Mesendoderm (in vitro differentiated cells): ENCODE measurements at regions not wholly inside any gene's neighbourhood (a gene's known extent, or its start where the extent isn't known, plus 50 kb on each side); places are given as distances from the start of the nearest gene placed in this dataset.

Source experiments
- DNase-seq: peaks from one replicate; pipeline ENCODE4 v3.0.0; 2013
- H2AK5ac ChIP-seq: 2 replicates; pipeline ENCODE4 v1.6.1; 2013; ENCODE audit warnings: low read length, inconsistent platforms
- H2BK120ac ChIP-seq: 2 replicates; pipeline ENCODE4 v1.6.1; 2013; ENCODE audit warnings: low read depth, mild to moderate bottlenecking, low read length, moderate library complexity, mixed read lengths
- H2BK15ac ChIP-seq: replicated peaks from 2 replicates; pipeline ENCODE4 v1.6.1; 2013; ENCODE audit warnings: low read depth, mild to moderate bottlenecking, moderate library complexity
- H2BK5ac ChIP-seq: 2 replicates; pipeline ENCODE4 v1.6.1; 2013; ENCODE audit warnings: low read length, inconsistent platforms
- H3K18ac ChIP-seq: 2 replicates; pipeline ENCODE4 v1.6.1; 2013; ENCODE audit warnings: mild to moderate bottlenecking, low read length, mixed read lengths
- H3K23ac ChIP-seq: one replicate; pipeline ENCODE4 v1.6.1; 2013; ENCODE audit warnings: low read length
- H3K27ac ChIP-seq: 2 replicates; pipeline ENCODE4 v1.5.1; 2013; ENCODE audit warnings: low read depth, mild to moderate bottlenecking, inconsistent platforms, low read length, moderate library complexity
- H3K27me3 ChIP-seq: 2 replicates; pipeline ENCODE4 v1.6.1; 2013; ENCODE audit warnings: low read length, control low read depth, mild to moderate bottlenecking, inconsistent platforms; ENCODE audit not compliant: insufficient read depth, poor library complexity
- H3K36me3 ChIP-seq: 2 replicates; pipeline ENCODE4 v1.6.1; 2013; ENCODE audit warnings: low read length, inconsistent platforms; ENCODE audit not compliant: control insufficient read depth, insufficient read depth
- H3K4ac ChIP-seq: one replicate; pipeline ENCODE4 v1.6.1; 2013; ENCODE audit warnings: low read depth, mild to moderate bottlenecking, low read length, moderate library complexity
- H3K4me1 ChIP-seq: 2 replicates; pipeline ENCODE4 v1.6.1; 2013; ENCODE audit warnings: low read depth, low read length, inconsistent platforms; ENCODE audit not compliant: control insufficient read depth
- H3K4me2 ChIP-seq: 2 replicates; pipeline ENCODE4 v1.6.1; 2013; ENCODE audit warnings: low read length
- H3K4me3 ChIP-seq: 2 replicates; pipeline ENCODE4 v1.5.1; 2013; ENCODE audit warnings: mild to moderate bottlenecking, low read length
- H3K56ac ChIP-seq: one replicate; pipeline ENCODE4 v1.6.1; 2013; ENCODE audit warnings: low read length
- H3K79me1 ChIP-seq: 2 replicates; pipeline ENCODE4 v1.6.1; 2013; ENCODE audit warnings: low read length, inconsistent platforms
- H3K79me2 ChIP-seq: 2 replicates; pipeline ENCODE4 v1.6.1; 2013; ENCODE audit warnings: mild to moderate bottlenecking, low read length; ENCODE audit not compliant: control insufficient read depth, insufficient read depth
- H3K9ac ChIP-seq: 2 replicates; pipeline ENCODE4 v1.6.1; 2013; ENCODE audit warnings: low read length, inconsistent platforms
- H4K5ac ChIP-seq: one replicate; pipeline ENCODE4 v1.6.1; 2013; ENCODE audit warnings: low read length
- H4K8ac ChIP-seq: one replicate; pipeline ENCODE4 v1.6.1; 2013; ENCODE audit warnings: low read depth, mild to moderate bottlenecking, control low read depth, low read length, moderate library complexity
- WGBS: extraction: QIAGEN DNeasy Blood & Tissue Kit; methylation state at CpG from one replicate; pipeline ENCODE4 v1.1.7; 2013; ENCODE audit warnings: low lambda C conversion rate, missing lambda C conversion rate; ENCODE audit not compliant: insufficient coverage; ENCODE audit errors: extremely low coverage; 5-methylcytosine and 5-hydroxymethylcytosine counted together

GRCh38 chr2:18784245-18784644 is 194.9 kb upstream of the NT5C1B start:
- H2BK15ac ChIP-seq: no peak overlapping the region
- peak; percentile 77 for DNase-seq
- no peak overlapping the region for H3K4me2 ChIP-seq

GRCh38 chr2:18781541-18782280 is 192.3 kb upstream of the NT5C1B start:
- Histone ChIP-seq H3K79me1 (no peaks in the 10 kb centered on the region), H3K4ac (no peak overlapping the region), H3K4me1 (no peaks in the 10 kb centered on the region), H3K4me3 (no peak overlapping the region), H3K27ac (no peak overlapping the region), H2AK5ac (no peak overlapping the region), H3K4me2 (no peak overlapping the region), H3K23ac (no peak overlapping the region), H3K79me2 (no peaks in the 10 kb centered on the region), H4K8ac (no peak overlapping the region), H3K9ac (no peak overlapping the region), H2BK5ac (no peak overlapping the region), H2BK120ac (no peak overlapping the region), H4K5ac (no peak overlapping the region), H3K56ac (no peak overlapping the region), H3K18ac (no peak overlapping the region), H2BK15ac (no peak overlapping the region), H3K36me3 (no peaks in the 10 kb centered on the region), H3K27me3 (no peaks in the 10 kb centered on the region)
- DNase-seq: no peak
- no CpG with 5 or more reads among the region's 1 CpG for whole genome bisulfite sequencing

More at GRCh38 chr2:18784245-18784644, 194.9 kb upstream of the NT5C1B start:
- no peaks in the 10 kb centered on the region for H3K27me3 ChIP-seq
- H3K27ac ChIP-seq: no peak overlapping the region
- no peak overlapping the region for H3K23ac ChIP-seq
- H3K18ac ChIP-seq: no peak overlapping the region
- no peaks in the 10 kb centered on the region for H3K36me3 ChIP-seq
- H3K4me1 ChIP-seq: no peaks in the 10 kb centered on the region
- H4K5ac ChIP-seq: no peak overlapping the region
- H2AK5ac ChIP-seq: no peak overlapping the region
- no peak overlapping the region for H2BK120ac ChIP-seq
- no peak overlapping the region for H3K4ac ChIP-seq
- no peak overlapping the region for H3K4me3 ChIP-seq
- no peak overlapping the region for H3K9ac ChIP-seq
- no peak overlapping the region for H3K56ac ChIP-seq
- no CpG with 5 or more reads among the region's 2 CpGs for WGBS
- H3K79me1 ChIP-seq: no peaks in the 10 kb centered on the region
- H3K79me2 ChIP-seq: no peaks in the 10 kb centered on the region
- H4K8ac ChIP-seq: no peak overlapping the region
- no peak overlapping the region for H2BK5ac ChIP-seq

- Histone ChIP-seq H3K4me2 (no peak overlapping the region), H2BK120ac (no peak overlapping the region), H3K9ac (no peak overlapping the region), H3K27me3 (no peaks in the 10 kb centered on the region), H3K4me1 (peaks cover 2% of the 10 kb centered on the region), H3K56ac (no peak overlapping the region), H3K79me1 (no peaks in the 10 kb centered on the region), H3K27ac (no peak overlapping the region), H3K79me2 (no peaks in the 10 kb centered on the region), H3K36me3 (no peaks in the 10 kb centered on the region), H3K23ac (no peak overlapping the region), H3K4me3 (no peak overlapping the region), H3K18ac (no peak overlapping the region), H2BK15ac (no peak overlapping the region), H3K4ac (no peak overlapping the region), H4K8ac (no peak overlapping the region), H2AK5ac (no peak overlapping the region), H2BK5ac (no peak overlapping the region), H4K5ac (no peak overlapping the region)
- no CpG with 5 or more reads among the region's 2 CpGs for WGBS
- peak; percentile 93 for DNase-seq
These were observed 188.0 kb upstream of the NT5C1B start for GRCh38 chr2:18777250-18777812.

GRCh38 chr2:18771212-18771611 is 181.8 kb upstream of the NT5C1B start:
- H3K4ac ChIP-seq: no peak overlapping the region
- H3K9ac ChIP-seq: no peak overlapping the region
- no peak overlapping the region for H2AK5ac ChIP-seq
- no peak overlapping the region for H4K5ac ChIP-seq
- H2BK120ac ChIP-seq: no peak overlapping the region
- H3K56ac ChIP-seq: no peak overlapping the region
- no peaks in the 10 kb centered on the region for H3K79me2 ChIP-seq
- H4K8ac ChIP-seq: no peak overlapping the region
- no peak overlapping the region for H3K4me3 ChIP-seq
- no peaks in the 10 kb centered on the region for H3K27me3 ChIP-seq
- no peak for DNase-seq
- no peak overlapping the region for H3K23ac ChIP-seq
- H3K4me1 ChIP-seq: no peaks in the 10 kb centered on the region
- no peak overlapping the region for H2BK15ac ChIP-seq
- H3K27ac ChIP-seq: no peak overlapping the region
- H3K79me1 ChIP-seq: no peaks in the 10 kb centered on the region
- no peak overlapping the region for H2BK5ac ChIP-seq
- no peak overlapping the region for H3K4me2 ChIP-seq
- no peak overlapping the region for H3K18ac ChIP-seq
- WGBS: no CpG with 5 or more reads among the region's 1 CpG
- no peaks in the 10 kb centered on the region for H3K36me3 ChIP-seq

DNA sequence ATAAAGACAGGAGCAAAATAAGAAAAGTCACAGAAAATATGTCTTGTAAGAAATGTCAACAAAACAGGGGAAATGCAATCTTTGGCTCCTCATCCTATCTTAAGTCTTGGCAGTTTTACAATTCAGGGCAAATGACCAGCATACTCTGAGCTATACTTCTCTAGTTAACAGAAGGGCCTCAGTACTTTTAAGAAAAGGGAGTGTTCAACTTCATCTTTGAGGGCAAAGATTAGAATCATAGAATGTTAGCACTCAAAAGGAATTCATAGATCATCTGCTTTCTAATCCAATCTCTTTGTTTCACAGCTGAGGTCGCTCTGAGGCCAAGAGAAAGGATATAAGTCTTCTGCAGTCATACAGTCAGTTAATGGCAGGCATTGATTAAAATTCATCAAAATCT is 174.0 kb upstream of the NT5C1B start:
- DNase-seq: no peak
- H3K18ac ChIP-seq: no peak overlapping the region
- H4K8ac ChIP-seq: no peak overlapping the region
- no peak overlapping the region for H2AK5ac ChIP-seq
- no peak overlapping the region for H4K5ac ChIP-seq
- no peak overlapping the region for H3K4me3 ChIP-seq
- no CpG with 5 or more reads among the region's 1 CpG for WGBS
- H2BK5ac ChIP-seq: no peak overlapping the region
- no peak overlapping the region for H3K9ac ChIP-seq
- H3K79me2 ChIP-seq: no peaks in the 10 kb centered on the region
- H3K27ac ChIP-seq: no peak overlapping the region
- H2BK120ac ChIP-seq: no peak overlapping the region
- H3K23ac ChIP-seq: no peak overlapping the region
- H3K4ac ChIP-seq: no peak overlapping the region
- H2BK15ac ChIP-seq: no peak overlapping the region
- H3K36me3 ChIP-seq: no peaks in the 10 kb centered on the region
- H3K56ac ChIP-seq: no peak overlapping the region
- no peaks in the 10 kb centered on the region for H3K79me1 ChIP-seq
- H3K27me3 ChIP-seq: no peaks in the 10 kb centered on the region
- no peak overlapping the region for H3K4me2 ChIP-seq
- no peaks in the 10 kb centered on the region for H3K4me1 ChIP-seq

DNA sequence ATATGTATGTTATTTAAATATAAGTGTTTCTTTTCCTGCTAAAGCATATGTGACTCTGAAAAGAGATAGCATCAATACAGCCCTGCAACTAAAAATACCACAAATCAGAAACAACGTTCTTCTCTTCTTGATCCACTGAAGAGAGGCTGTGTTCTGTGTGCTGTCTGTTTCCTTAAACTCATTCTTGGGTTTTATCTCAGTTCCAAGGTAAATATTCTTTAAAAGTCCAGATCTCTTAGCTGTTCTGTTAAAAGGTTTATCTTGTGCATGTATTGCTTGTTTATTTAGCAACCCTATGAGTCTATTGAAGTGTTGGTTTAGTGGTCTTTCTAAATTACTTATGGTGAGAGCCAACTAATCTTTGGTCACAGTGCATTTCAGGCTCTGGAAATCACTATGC is 173.3 kb upstream of the NT5C1B start:
- WGBS: no CpG with 5 or more reads among the region's 1 CpG
- no peaks in the 10 kb centered on the region for H3K36me3 ChIP-seq

More for the DNA sequence above, 173.3 kb upstream of the NT5C1B start:
- Histone ChIP-seq H3K4me2 (no peak overlapping the region), H3K4me3 (no peak overlapping the region), H4K8ac (no peak overlapping the region), H3K79me2 (no peaks in the 10 kb centered on the region), H3K18ac (no peak overlapping the region), H3K4ac (no peak overlapping the region), H2BK5ac (no peak overlapping the region), H3K27ac (no peak overlapping the region), H4K5ac (no peak overlapping the region), H3K4me1 (no peaks in the 10 kb centered on the region), H3K79me1 (no peaks in the 10 kb centered on the region), H2BK120ac (no peak overlapping the region), H3K9ac (no peak overlapping the region), H3K56ac (no peak overlapping the region), H2AK5ac (no peak overlapping the region), H2BK15ac (no peak overlapping the region), H3K23ac (no peak overlapping the region), H3K27me3 (no peaks in the 10 kb centered on the region)
- DNase-seq: no peak
